GM18951 (cell line): ENCODE measurements at regions not wholly inside any gene's neighbourhood (a gene's known extent, or its start where the extent isn't known, plus 50 kb on each side); places are given as distances from the start of the nearest gene placed in this dataset.

Experiments used
- POLR2A ChIP-seq: IDR thresholded peaks from 4 replicates; pipeline ENCODE4 v1.6.1; 2011; ENCODE audit warnings: mild to moderate bottlenecking; ENCODE audit not compliant: insufficient read length, insufficient read depth; ENCODE audit errors: extremely low read depth
- in situ Hi-C: fragments of 300-500 bp; cut with MboI; formaldehyde crosslinking; loops from one replicate; pipeline ENCODE4 v1.12.0; 2022; ENCODE audit warnings: low sequenced_read_pairs, mixed read lengths, inconsistent platforms; ENCODE audit not compliant: unreplicated experiment

GRCh38 chr6:138001750-138002349 is 105.4 kb downstream of the PERP start:
- TF ChIP-seq POLR2A = no peak
- in situ Hi-C loops = loop anchor here (10.0 kb wide), 1 partner anchor 677 kb away; no protein-coding TSS in a partner anchor

GRCh38 chr6:138004430-138005287 is 102.6 kb downstream of the PERP start:
- no peak for TF ChIP-seq POLR2A
- in situ Hi-C loops = loop anchor here (10.0 kb wide), 1 partner anchor 680 kb away; no protein-coding TSS in a partner anchor

DNA sequence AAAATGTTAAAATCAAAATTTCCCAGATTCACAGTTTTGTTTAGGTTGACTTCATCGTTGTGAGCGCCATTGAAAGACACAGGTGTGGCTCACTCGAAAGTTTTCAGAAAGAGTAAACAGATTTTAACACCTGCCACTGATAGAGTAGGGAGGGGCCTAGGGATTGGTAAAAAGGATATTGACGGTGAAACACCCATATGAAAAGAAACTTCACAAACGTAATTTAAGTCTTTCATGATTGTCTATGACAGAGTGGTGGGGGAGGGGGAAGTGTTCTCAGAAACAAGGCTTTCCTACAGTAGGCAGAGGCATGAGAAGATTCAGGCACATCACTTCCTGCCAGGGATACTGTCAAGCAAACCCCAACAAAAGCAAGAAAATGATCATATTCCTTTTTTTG is 101.4 kb downstream of the PERP start:
- no peak for TF ChIP-seq POLR2A
- in situ Hi-C loops = loop anchor here (10.0 kb wide), 1 partner anchor 681 kb away; no protein-coding TSS in a partner anchor

DNA sequence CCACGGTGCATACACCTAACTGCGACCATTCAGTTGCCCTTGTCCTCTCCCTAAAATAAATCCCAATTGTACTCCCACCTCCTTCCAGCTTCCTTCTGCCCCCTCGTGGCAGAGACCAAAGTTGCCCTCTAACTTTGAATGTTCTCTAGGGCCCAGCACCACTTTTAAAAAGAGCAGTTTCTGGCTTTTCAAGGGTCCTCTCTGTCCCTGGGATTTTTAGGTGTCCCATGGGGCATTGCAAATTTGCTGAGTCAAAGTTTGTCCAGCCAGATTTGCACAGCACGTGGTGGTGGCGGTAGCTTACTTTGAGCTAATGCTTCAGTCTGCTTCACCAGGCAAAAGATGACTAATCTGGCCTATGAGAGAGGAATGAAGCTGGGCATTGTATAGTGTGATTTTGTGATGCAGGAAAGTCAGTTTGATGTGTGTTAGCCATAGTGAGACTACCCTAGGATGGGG is 100.2 kb downstream of the PERP start:
- in situ Hi-C loops = loop anchor here (10.0 kb wide), 1 partner anchor 682 kb away; no protein-coding TSS in a partner anchor
- TF ChIP-seq POLR2A = no peak

DNA sequence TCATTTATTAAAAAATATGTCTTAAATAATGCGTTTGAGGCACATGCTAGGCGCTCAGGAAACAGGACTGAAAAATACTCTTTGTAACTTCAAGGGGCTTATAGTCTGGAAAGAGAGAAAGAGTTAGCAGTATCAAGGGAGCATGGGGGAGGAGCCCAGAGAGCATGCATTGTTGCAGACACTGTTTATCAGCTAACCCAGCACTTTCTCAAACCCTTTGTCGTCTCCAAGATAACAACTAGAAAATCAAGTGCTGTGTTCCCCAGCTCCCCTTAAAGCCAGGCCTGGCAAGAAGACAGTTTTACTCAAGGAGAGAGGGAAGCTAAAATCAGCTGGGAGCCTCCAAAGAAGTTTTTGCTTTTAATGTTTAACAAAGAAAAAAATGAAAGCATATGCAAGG is 98.4 kb downstream of the PERP start:
- TF ChIP-seq POLR2A = no peak
- in situ Hi-C loops = loop anchor here (10.0 kb wide), 1 partner anchor 684 kb away; no protein-coding TSS in a partner anchor

DNA sequence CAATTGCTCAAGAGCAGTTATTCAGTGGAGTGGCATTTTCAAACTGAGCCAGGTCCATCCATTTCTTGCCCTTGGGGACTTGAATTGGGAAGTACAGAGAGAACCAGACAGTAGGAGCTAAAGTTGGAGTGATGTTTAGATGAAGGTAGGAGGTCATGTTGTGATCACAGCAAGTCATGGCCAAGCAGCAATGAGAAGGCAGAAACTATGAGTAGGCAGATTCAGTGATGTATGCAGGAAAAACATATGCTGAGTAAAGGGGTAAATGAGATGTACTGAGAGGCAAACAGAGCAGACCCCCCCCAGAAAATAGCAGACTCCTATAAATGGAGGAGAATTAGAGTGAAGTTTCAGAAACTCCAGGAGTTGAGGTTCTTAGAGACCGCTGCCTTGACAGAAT is 95.8 kb downstream of the PERP start:
- no peak for TF ChIP-seq POLR2A
- in situ Hi-C loops = no loop called here

DNA sequence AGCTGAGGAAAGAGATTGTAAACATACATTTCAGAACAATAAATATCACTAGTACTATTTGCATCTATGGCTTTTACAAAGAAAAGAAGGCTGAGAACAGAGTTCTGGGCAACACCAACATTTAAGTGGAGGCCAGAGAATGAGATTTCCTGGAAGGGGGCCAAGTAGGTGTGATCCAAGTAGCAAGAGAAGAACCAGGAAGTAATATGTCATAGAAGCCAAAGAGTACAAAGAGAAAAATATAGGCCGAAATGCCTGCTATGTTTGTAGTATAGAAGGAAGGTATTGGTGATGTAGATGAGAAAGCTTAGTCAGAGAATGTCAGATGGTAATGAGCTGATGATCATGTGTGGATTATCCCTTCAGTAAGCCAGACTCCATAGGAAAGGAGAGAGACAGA is 94.5 kb downstream of the PERP start:
- no peak for TF ChIP-seq POLR2A
- in situ Hi-C loops = no loop called here

GRCh38 chr6:138013959-138014358 is 93.3 kb downstream of the PERP start:
- TF ChIP-seq POLR2A = no peak
- in situ Hi-C loops = no loop called here

DNA sequence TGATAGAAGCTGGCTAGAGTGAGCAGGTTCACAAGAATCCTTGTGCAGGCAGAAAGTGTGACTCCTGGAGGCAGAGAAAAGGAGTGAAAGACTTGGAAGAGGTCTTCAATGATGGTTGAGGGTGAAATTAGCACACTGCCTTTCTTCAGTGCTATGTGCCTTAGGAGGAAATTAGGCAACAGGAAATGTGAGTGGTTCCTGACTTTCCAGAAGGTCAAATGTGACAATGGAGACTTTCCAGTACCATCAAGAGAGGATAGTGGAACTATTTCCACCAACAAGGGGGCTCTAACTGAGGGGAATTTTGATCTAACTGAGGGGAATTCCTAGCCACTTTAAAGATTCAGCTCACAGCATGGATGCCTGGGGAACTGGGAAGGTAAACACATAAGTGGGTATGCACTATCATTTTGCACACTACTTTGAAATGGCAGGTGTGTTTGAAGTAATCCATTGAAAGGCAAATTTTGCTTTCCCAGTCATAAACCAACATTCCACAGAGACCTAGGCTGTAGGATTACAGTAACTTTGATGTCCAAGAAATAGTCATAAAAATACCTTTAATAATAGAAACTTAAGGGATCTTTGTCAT is 90.0 kb downstream of the PERP start:
- in situ Hi-C loops = no loop called here
- no peak for TF ChIP-seq POLR2A

GRCh38 chr6:138018297-138018696 is 88.9 kb downstream of the PERP start:
- in situ Hi-C loops = no loop called here
- TF ChIP-seq POLR2A = no peak

GRCh38 chr6:138025528-138025978 is 81.7 kb downstream of the PERP start:
- in situ Hi-C loops = no loop called here

GRCh38 chr6:138026342-138026741 is 80.9 kb downstream of the PERP start:
- in situ Hi-C loops = no loop called here
- no peak for TF ChIP-seq POLR2A

More at GRCh38 chr6:138025528-138025978, 81.7 kb downstream of the PERP start:
- TF ChIP-seq POLR2A = no peak

- no peak for TF ChIP-seq POLR2A
- in situ Hi-C loops = no loop called here
These were observed 78.3 kb downstream of the PERP start for GRCh38 chr6:138028893-138029292.
